ENCODE measurements at regions not wholly inside any gene's neighbourhood (a gene's known extent, or its start where the extent isn't known, plus 50 kb on each side); places are given as distances from the start of the nearest gene placed in this dataset.

- TF ChIP-seq JUND (IDR thresholded peaks at IDR 0.05) (no peak), CTCF (IDR thresholded peaks at IDR 0.05; ENCODE audit: low read depth, low read length, missing input control) (no peak), SP1 (IDR thresholded peaks at IDR 0.05) (no peak), REST (IDR thresholded peaks at IDR 0.05) (no peak), TAF1 (conservative IDR thresholded peaks at IDR 0.05) (no peak), ATF3 (IDR thresholded peaks at IDR 0.05) (no peak), EGR1 (IDR thresholded peaks at IDR 0.05; ENCODE audit: low read depth in 2 of 2) (no peak), GABPA (IDR thresholded peaks at IDR 0.05 in 1 of 2, conservative IDR thresholded peaks at IDR 0.05 in 1 of 2) (no peak), RAD21 (IDR thresholded peaks at IDR 0.05) (no peak), MAX (IDR thresholded peaks at IDR 0.05) (no peak), FOXA1 (IDR thresholded peaks at IDR 0.05) (no peak), ZBTB33 (IDR thresholded peaks at IDR 0.05) (no peak)
Observed at GRCh38 chrX:121110536-121110935, 63.1 kb downstream of the GLUD2 start.
